A549 (cell line): ENCODE measurements at regions not wholly inside any gene's neighbourhood (a gene's known extent, or its start where the extent isn't known, plus 50 kb on each side); places are given as distances from the start of the nearest gene placed in this dataset.
A peak's percentile ranks its signal among the peaks of the same experiment; 100 is the strongest.
"Not testable (repeated sequence)": the region's sequence is repeated elsewhere in the genome, so short reads cannot be mapped to it uniquely, and the experiment has no call there.

Experiments
- ATAC-seq, 2 experiments: fragments of 200-7000 bp in 1 of 2; fragments of >200 bp in 1 of 2; cut with Nextera tagmentation in 1 of 2; cut with Tn5 transposase in 1 of 2; 3 replicates each; pipeline versions ENCODE4 v1.8.0 to v1.9.1; 2018 to 2020; ENCODE audit warnings: mild to moderate bottlenecking in 1 of 2, moderate library complexity in 1 of 2
- CTCF ChIA-PET: fragments of 300-600 bp; sonication (Branson Sonifier 250); formaldehyde crosslinking; extraction: SDS; loops from one replicate; lab custom pipeline; 2021; ENCODE audit warnings: antibody characterized with exemption, inconsistent platforms; lab: Yijun Ruan, JAX
- POLR2A ChIA-PET: fragments of 350-600 bp; formaldehyde crosslinking; extraction: SDS; loops from one replicate; lab custom pipeline; 2021; ENCODE audit warnings: antibody characterized with exemption, inconsistent platforms; lab: Yijun Ruan, JAX
- DNase-seq, 2 experiments: peaks; one replicate each; pipeline versions ENCODE4 v3.0.0 to v3.0.0-alpha.2; 2011 to 2016; ENCODE audit warnings: low read depth in 1 of 2, low spot score in 1 of 2
- FAIRE-seq: peaks from 2 replicates; lab custom pipeline; 2011; peaks lifted over from hg19 to GRCh38; lab: Jason Lieb, UNC
- H3K27ac ChIP-seq, 2 experiments: fragments of >200 bp; sonication (Bioruptor Twin); formaldehyde crosslinking; 3 replicates each; pipeline ENCODE4 v1.5.1; 2016 to 2017
- H3K4me1 ChIP-seq: fragments of >200 bp; sonication (Bioruptor Twin); formaldehyde crosslinking; 3 replicates; pipeline ENCODE4 v1.6.1; 2016
- H3K4me2 ChIP-seq: fragments of >200 bp; sonication (Bioruptor Twin); formaldehyde crosslinking; 3 replicates; pipeline ENCODE4 v1.6.1; 2016
- H3K4me3 ChIP-seq: fragments of >200 bp; sonication (Bioruptor Twin); formaldehyde crosslinking; 3 replicates; pipeline ENCODE4 v1.5.1; 2016
- H3K9me3 ChIP-seq: fragments of >200 bp; sonication (Bioruptor Twin); formaldehyde crosslinking; 3 replicates; pipeline ENCODE4 v1.6.1; 2016
- BHLHE40 ChIP-seq: IDR thresholded peaks from 2 replicates; pipeline ENCODE4 v1.6.1; 2012; ENCODE audit warnings: low read depth, low read length, inconsistent platforms
- CEBPB ChIP-seq, 2 experiments: fragments of >200 bp in 1 of 2; sonication (Bioruptor Twin) in 1 of 2; formaldehyde crosslinking in 1 of 2; IDR thresholded peaks; 2 replicates each; pipeline ENCODE4 v1.6.1; 2012 to 2016
- CHD4 ChIP-seq: fragments of 200-600 bp; sonication (generic); IDR thresholded peaks from 2 replicates; pipeline ENCODE4 v1.6.1; 2016; ENCODE audit warnings: antibody characterized with exemption, mild to moderate bottlenecking, borderline replicate concordance
- E2F6 ChIP-seq: IDR thresholded peaks from 2 replicates; pipeline ENCODE4 v1.6.1; 2012; ENCODE audit warnings: low read depth, borderline replicate concordance
- EP300 ChIP-seq, 2 experiments: fragments of >200 bp; sonication (Bioruptor Twin); formaldehyde crosslinking; IDR thresholded peaks; 2 replicates in 1 of 2; 3 replicates in 1 of 2; pipeline ENCODE4 v1.6.1; 2016 to 2017
- ESRRA ChIP-seq: fragments of 150-350 bp; IDR thresholded peaks from 2 replicates; pipeline ENCODE4 v1.6.1; 2014; ENCODE audit warnings: mild to moderate bottlenecking, low read length, borderline replicate concordance
- FOSB ChIP-seq: fragments of 250-450 bp; sonication (Bioruptor Pico); IDR thresholded peaks from 2 replicates; pipeline ENCODE4 v1.5.0; 2020; ENCODE audit warnings: mild to moderate bottlenecking, moderate library complexity
- FOSL2 ChIP-seq, 2 experiments: fragments of 450-650 bp in 1 of 2; fragments of >200 bp in 1 of 2; sonication (Bioruptor Twin) in 1 of 2; formaldehyde crosslinking; IDR thresholded peaks; 2 replicates each; pipeline versions ENCODE4 v1.5.0 to v1.6.1; 2016 to 2020; ENCODE audit warnings: mild to moderate bottlenecking in 1 of 2, moderate library complexity in 1 of 2
- GATA3 ChIP-seq: IDR thresholded peaks from 2 replicates; pipeline ENCODE4 v1.6.1; 2012; ENCODE audit warnings: borderline replicate concordance
- HEYL ChIP-seq: fragments of 250-450 bp; sonication (Bioruptor Pico); IDR thresholded peaks from 2 replicates; pipeline ENCODE4 v1.8.0; 2021; ENCODE audit warnings: mild to moderate bottlenecking, moderate library complexity
- JUN ChIP-seq, 2 experiments: fragments of >200 bp; sonication (Bioruptor Twin); formaldehyde crosslinking; IDR thresholded peaks; 2 replicates in 1 of 2; 3 replicates in 1 of 2; pipeline ENCODE4 v1.6.1; 2016 to 2017
- JUNB ChIP-seq: fragments of >200 bp; sonication (Bioruptor Twin); formaldehyde crosslinking; IDR thresholded peaks from 2 replicates; pipeline ENCODE4 v1.6.1; 2016
- MAFK ChIP-seq: fragments of 450-650 bp; IDR thresholded peaks from 2 replicates; pipeline ENCODE4 v1.6.1; 2014; ENCODE audit not compliant: partially characterized antibody
- NFE2L2 ChIP-seq: fragments of 150-350 bp; conservative IDR thresholded peaks from 2 replicates; pipeline ENCODE4 v1.6.1; 2014; ENCODE audit warnings: low read length
- NPAS2 ChIP-seq: fragments of 250-450 bp; sonication (Bioruptor Pico); IDR thresholded peaks from 2 replicates; pipeline ENCODE4 v1.8.0; 2022; ENCODE audit warnings: mild to moderate bottlenecking, moderate library complexity, borderline replicate concordance
- NR3C1 ChIP-seq: fragments of >200 bp; sonication (Bioruptor Twin); formaldehyde crosslinking; IDR thresholded peaks from 3 replicates; pipeline ENCODE4 v1.6.1; 2017
- RNF2 ChIP-seq: fragments of 200-600 bp; sonication (generic); IDR thresholded peaks from 2 replicates; pipeline ENCODE4 v1.6.1; 2016; ENCODE audit warnings: low read depth, mild to moderate bottlenecking, antibody characterized with exemption, moderate library complexity, borderline replicate concordance
- SREBF2 ChIP-seq: fragments of 450-650 bp; IDR thresholded peaks from 2 replicates; pipeline ENCODE4 v1.6.1; 2014; ENCODE audit warnings: mild to moderate bottlenecking, moderate library complexity
- TP53 ChIP-seq: fragments of 250-450 bp; sonication (Bioruptor Pico); IDR thresholded peaks from 2 replicates; pipeline ENCODE4 v1.5.0; 2021; ENCODE audit warnings: mild to moderate bottlenecking, moderate library complexity
- ZFP36 ChIP-seq: fragments of 450-650 bp; IDR thresholded peaks from 2 replicates; pipeline ENCODE4 v1.6.1; 2014; ENCODE audit warnings: borderline replicate concordance; ENCODE audit not compliant: partially characterized antibody
- ZSCAN20 ChIP-seq: fragments of 250-450 bp; sonication (Bioruptor Pico); IDR thresholded peaks from 2 replicates; pipeline ENCODE4 v1.8.0; 2022; ENCODE audit warnings: mild to moderate bottlenecking, moderate library complexity
- WGBS: methylation state at CpG from one replicate; pipeline ENCODE4 v1.1.6; 2017; ENCODE audit errors: missing lambda C conversion rate; 5-methylcytosine and 5-hydroxymethylcytosine counted together
- TF ChIP-seq, protein P1 (sequence below): fragments of 250-450 bp; sonication (Bioruptor Pico); IDR thresholded peaks from 2 replicates; pipeline ENCODE4 v1.5.0; 2020; ENCODE audit warnings: low read depth, mild to moderate bottlenecking, moderate library complexity
- TF ChIP-seq, protein P2 (sequence below): fragments of 200-600 bp; sonication (generic); IDR thresholded peaks from 2 replicates; pipeline ENCODE4 v1.6.1; 2016; ENCODE audit warnings: antibody characterized with exemption, mild to moderate bottlenecking, moderate library complexity

DNA sequence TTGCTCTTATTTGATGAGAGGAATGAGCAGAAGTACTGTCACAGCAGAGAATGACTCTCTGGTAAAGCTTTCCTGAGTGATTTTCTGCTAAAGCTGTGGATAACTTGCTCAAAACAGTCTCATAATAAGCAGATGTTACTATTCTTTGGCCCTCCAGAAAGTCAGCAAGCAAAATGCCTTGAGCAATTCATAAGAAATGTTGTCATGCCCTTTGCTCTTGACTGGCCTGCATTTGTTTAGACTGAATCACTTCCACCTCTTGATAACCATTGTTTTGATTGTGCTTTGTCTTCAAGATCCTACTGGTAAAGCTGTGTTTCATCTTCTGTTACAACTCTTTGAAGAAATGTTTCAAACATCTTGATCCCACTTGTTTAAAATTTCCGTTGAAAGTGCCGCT lies 457.9 kb upstream of the FOXG1 start (continued):
- TF ChIP-seq, protein P1, sequence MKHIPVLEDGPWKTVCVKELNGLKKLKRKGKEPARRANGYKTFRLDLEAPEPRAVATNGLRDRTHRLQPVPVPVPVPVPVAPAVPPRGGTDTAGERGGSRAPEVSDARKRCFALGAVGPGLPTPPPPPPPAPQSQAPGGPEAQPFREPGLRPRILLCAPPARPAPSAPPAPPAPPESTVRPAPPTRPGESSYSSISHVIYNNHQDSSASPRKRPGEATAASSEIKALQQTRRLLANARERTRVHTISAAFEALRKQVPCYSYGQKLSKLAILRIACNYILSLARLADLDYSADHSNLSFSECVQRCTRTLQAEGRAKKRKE (CRISPR knock-in tag): no peak
- TF ChIP-seq MAFK: no peak
- TF ChIP-seq JUN (IDR thresholded peaks at IDR 0.05): 0 out of 5 replicates have a peak, but pooled peaks of 1 of the 2 experiments have one; percentile 23
- no peak for TF ChIP-seq CHD4
- TF ChIP-seq GATA3: peak; percentile 46; the same call in 1 of the 2 replicates
- no peak for TF ChIP-seq E2F6
- TF ChIP-seq NFE2L2: no peak
- TF ChIP-seq, protein P2, sequence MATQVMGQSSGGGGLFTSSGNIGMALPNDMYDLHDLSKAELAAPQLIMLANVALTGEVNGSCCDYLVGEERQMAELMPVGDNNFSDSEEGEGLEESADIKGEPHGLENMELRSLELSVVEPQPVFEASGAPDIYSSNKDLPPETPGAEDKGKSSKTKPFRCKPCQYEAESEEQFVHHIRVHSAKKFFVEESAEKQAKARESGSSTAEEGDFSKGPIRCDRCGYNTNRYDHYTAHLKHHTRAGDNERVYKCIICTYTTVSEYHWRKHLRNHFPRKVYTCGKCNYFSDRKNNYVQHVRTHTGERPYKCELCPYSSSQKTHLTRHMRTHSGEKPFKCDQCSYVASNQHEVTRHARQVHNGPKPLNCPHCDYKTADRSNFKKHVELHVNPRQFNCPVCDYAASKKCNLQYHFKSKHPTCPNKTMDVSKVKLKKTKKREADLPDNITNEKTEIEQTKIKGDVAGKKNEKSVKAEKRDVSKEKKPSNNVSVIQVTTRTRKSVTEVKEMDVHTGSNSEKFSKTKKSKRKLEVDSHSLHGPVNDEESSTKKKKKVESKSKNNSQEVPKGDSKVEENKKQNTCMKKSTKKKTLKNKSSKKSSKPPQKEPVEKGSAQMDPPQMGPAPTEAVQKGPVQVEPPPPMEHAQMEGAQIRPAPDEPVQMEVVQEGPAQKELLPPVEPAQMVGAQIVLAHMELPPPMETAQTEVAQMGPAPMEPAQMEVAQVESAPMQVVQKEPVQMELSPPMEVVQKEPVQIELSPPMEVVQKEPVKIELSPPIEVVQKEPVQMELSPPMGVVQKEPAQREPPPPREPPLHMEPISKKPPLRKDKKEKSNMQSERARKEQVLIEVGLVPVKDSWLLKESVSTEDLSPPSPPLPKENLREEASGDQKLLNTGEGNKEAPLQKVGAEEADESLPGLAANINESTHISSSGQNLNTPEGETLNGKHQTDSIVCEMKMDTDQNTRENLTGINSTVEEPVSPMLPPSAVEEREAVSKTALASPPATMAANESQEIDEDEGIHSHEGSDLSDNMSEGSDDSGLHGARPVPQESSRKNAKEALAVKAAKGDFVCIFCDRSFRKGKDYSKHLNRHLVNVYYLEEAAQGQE: no peak
- no peak for TF ChIP-seq HEYL (CRISPR knock-in tag)
- TF ChIP-seq BHLHE40: no peak
- peak; percentile 76; the same call in 1 of the 2 replicates for TF ChIP-seq FOSL2 (IDR thresholded peaks at IDR 0.05)
- TF ChIP-seq FOSL2 (CRISPR knock-in tag; IDR thresholded peaks at IDR 0.05): 0 out of 2 replicates have a peak, but pooled peaks have one; percentile 36
- TF ChIP-seq EP300 (IDR thresholded peaks at IDR 0.05): peak in 1 of 2 experiments; percentile 48; a peak in 2 of 5 replicates
- TF ChIP-seq NPAS2: no peak
- TF ChIP-seq TP53 (CRISPR knock-in tag): no peak
- TF ChIP-seq NR3C1: no peak
- peak in 1 of 2 experiments; percentile 37; a peak in 3 of 4 replicates for TF ChIP-seq CEBPB (IDR thresholded peaks at IDR 0.05)
- peak; percentile 74; the same call in 1 of the 2 replicates for TF ChIP-seq JUNB
- no peak for TF ChIP-seq ESRRA
- TF ChIP-seq SREBF2: no peak
- no peak for TF ChIP-seq RNF2
- TF ChIP-seq ZFP36: no peak
- no peak for TF ChIP-seq FOSB (CRISPR knock-in tag)
- TF ChIP-seq ZSCAN20 (CRISPR knock-in tag): no peak

- Histone ChIP-seq H3K4me3 (peak overlapping the region; percentile 36), H3K27ac (peak overlapping the region; percentile 61 to 66), H3K4me2 (peak overlapping the region; percentile 46), H3K4me1 (peaks cover 16% of the 10 kb centered on the region; the same call in 2 of the 3 replicates)
- H3K9me3 ChIP-seq, CTCF ChIA-PET, FAIRE-seq: not testable (repeated sequence)
- ATAC-seq (peak in 1 of 2 experiments; percentile 37; a peak in 1 of 6 replicates), DNase-seq (peak in 1 of 2 experiments; percentile 55)
- POLR2A ChIA-PET: interaction anchor here (0.6 kb wide), 1 partner anchor 50 kb away, joined by 3 read pairs; no protein-coding TSS in a partner anchor
- 39% methylated on average over 30 of the region's 32 CpGs for WGBS
These were observed 448.5 kb upstream of the FOXG1 start for GRCh38 chr14:28317890-28318675.
